Breast epithelium (tissue), 3 donors: ENCODE measurements at regions not wholly inside any gene's neighbourhood (a gene's known extent, or its start where the extent isn't known, plus 50 kb on each side); places are given as distances from the start of the nearest gene placed in this dataset.

Experiments used
- CTCF ChIP-seq, 3 donors: fragments of 450-650 bp; IDR thresholded peaks; one replicate each; pipeline ENCODE4 v1.5.1; 2016 to 2017; ENCODE audit warnings: antibody characterized with exemption in 3 of 3, mild to moderate bottlenecking in 3 of 3, moderate library complexity in 3 of 3
- POLR2A ChIP-seq: fragments of 450-650 bp; IDR thresholded peaks from one replicate; pipeline ENCODE4 v1.6.1; 2016; ENCODE audit warnings: antibody characterized with exemption, mild to moderate bottlenecking, moderate library complexity
- POLR2AphosphoS5 ChIP-seq, 3 donors: sonication (generic); formaldehyde crosslinking; IDR thresholded peaks; one replicate each; pipeline ENCODE4 v1.6.1; 2017; ENCODE audit warnings: antibody characterized with exemption in 3 of 3

GRCh38 chr5:164614707-164615106 is 1109.3 kb downstream of the MAT2B start:
- TF ChIP-seq POLR2AphosphoS5 (IDR thresholded peaks at IDR 0.05) (no peak), CTCF (IDR thresholded peaks at IDR 0.05) (no peak), POLR2A (no peak)
